ENCODE measurements at regions not wholly inside any gene's neighbourhood (a gene's known extent, or its start where the extent isn't known, plus 50 kb on each side); places are given as distances from the start of the nearest gene placed in this dataset.

GRCh38 chr20:20827992-20828597 lies 115.7 kb upstream of the RALGAPA2 start:
- no peak for DNase-seq (ENCODE audit: low read depth)

- DNase-seq (ENCODE audit: low read depth) = peak; percentile 45
These were observed 112.6 kb upstream of the RALGAPA2 start for GRCh38 chr20:20824924-20825584.

GRCh38 chr20:20823476-20823881 lies 111.0 kb upstream of the RALGAPA2 start:
- no peak for DNase-seq (ENCODE audit: low read depth)

GRCh38 chr20:20821484-20822260 lies 109.2 kb upstream of the RALGAPA2 start:
- peak; percentile 37 for DNase-seq (ENCODE audit: low read depth)

GRCh38 chr20:20820785-20821483 lies 108.5 kb upstream of the RALGAPA2 start:
- DNase-seq (ENCODE audit: low read depth) = peak; percentile 49

GRCh38 chr20:20820104-20820503 lies 107.7 kb upstream of the RALGAPA2 start:
- DNase-seq (ENCODE audit: low read depth) = peak; percentile 53

GRCh38 chr20:20816969-20817755 lies 104.7 kb upstream of the RALGAPA2 start:
- no peak for DNase-seq (ENCODE audit: low read depth)

- no peak for DNase-seq (ENCODE audit: low read depth)
These were observed 103.4 kb upstream of the RALGAPA2 start for GRCh38 chr20:20815711-20816455.

GRCh38 chr20:20814685-20815084 lies 102.2 kb upstream of the RALGAPA2 start:
- DNase-seq (ENCODE audit: low read depth) = no peak

GRCh38 chr20:20812136-20812535 lies 99.7 kb upstream of the RALGAPA2 start:
- no peak for DNase-seq (ENCODE audit: low read depth)

- no peak for DNase-seq (ENCODE audit: low read depth)
These were observed 95.6 kb upstream of the RALGAPA2 start for GRCh38 chr20:20808016-20808415.

- DNase-seq (ENCODE audit: low read depth) = no peak
These were observed 94.0 kb upstream of the RALGAPA2 start for GRCh38 chr20:20806121-20807095.

GRCh38 chr20:20803011-20803410 lies 90.6 kb upstream of the RALGAPA2 start:
- no peak for DNase-seq (ENCODE audit: low read depth)

- no peak for DNase-seq (ENCODE audit: low read depth)
These were observed 89.9 kb upstream of the RALGAPA2 start for GRCh38 chr20:20802328-20802727.

- DNase-seq (ENCODE audit: low read depth) = no peak
These were observed 87.4 kb upstream of the RALGAPA2 start for GRCh38 chr20:20799716-20800312.

- no peak for DNase-seq (ENCODE audit: low read depth)
These were observed 85.3 kb upstream of the RALGAPA2 start for GRCh38 chr20:20797521-20798310.

GRCh38 chr20:20796766-20797440 lies 84.5 kb upstream of the RALGAPA2 start:
- DNase-seq (ENCODE audit: low read depth) = peak; percentile 36

- no peak for DNase-seq (ENCODE audit: low read depth)
These were observed 83.3 kb upstream of the RALGAPA2 start for GRCh38 chr20:20795721-20796120.
